ENCODE measurements at regions not wholly inside any gene's neighbourhood (a gene's known extent, or its start where the extent isn't known, plus 50 kb on each side); places are given as distances from the start of the nearest gene placed in this dataset.

DNA sequence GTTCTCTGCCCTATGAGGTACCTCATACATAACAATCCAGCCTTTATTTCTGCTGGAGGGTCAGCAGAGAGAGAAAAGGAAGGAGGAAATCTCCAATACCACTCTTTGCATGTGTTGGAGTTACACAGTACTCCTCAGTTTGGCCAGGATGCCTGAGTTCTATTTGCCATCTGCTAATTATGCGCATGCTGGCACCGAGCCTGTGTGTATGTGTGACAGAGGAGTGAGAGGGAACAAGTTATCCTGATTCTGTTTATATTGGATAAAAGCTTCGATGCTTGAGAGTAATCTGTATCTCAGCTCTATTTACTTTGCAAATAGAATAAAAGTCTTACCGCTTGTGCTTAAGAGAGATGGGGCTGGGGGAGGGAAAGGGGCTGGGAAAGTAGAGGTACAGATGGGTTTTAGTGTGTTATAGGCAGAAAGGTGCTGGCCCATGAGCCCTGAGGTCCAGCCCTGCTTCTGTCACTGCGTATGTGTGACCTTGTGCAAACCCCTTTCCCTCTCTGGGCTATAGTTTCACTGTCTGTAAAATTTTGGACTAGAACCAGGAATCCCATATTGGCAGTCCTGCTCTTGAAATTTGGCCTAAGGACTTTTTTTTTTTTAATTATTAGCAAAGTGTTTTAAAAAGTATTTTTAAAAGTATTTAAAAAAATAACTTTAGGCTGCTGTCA is 54.5 kb upstream of the PLXNA2 start:
- FAIRE-seq = no peak

DNA sequence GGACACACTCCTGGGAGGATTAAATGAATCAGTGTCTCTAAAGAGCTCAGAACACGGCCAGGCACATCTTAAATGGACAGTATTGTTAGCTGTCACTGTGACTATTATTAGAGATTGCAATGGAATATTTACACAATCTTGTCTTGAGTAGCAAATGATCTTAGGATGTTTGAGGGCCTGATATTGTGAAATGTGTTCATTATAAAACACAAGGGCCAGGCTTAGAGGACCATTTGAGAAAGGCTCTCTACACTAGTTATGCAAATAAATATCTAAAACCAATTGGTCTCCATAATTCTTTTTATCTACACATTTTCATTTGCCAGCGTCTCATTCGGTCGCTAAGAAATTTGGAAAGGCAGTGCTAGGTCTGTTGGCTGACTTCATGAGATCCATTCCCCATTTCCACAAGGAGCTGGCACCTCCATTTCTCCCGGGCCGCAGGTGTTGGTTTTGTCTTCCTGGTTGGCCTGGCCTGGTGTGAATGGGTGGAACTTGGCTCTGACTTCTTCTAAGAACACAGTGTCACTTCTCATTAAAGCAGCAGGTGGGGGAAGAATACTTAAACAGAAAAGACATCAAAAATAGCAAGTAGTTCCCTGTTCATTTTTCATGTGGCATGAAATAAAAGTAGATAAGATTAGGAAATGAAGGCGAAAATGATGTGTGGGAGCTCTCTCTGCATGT is 56.0 kb upstream of the PLXNA2 start:
- no peak for FAIRE-seq

DNA sequence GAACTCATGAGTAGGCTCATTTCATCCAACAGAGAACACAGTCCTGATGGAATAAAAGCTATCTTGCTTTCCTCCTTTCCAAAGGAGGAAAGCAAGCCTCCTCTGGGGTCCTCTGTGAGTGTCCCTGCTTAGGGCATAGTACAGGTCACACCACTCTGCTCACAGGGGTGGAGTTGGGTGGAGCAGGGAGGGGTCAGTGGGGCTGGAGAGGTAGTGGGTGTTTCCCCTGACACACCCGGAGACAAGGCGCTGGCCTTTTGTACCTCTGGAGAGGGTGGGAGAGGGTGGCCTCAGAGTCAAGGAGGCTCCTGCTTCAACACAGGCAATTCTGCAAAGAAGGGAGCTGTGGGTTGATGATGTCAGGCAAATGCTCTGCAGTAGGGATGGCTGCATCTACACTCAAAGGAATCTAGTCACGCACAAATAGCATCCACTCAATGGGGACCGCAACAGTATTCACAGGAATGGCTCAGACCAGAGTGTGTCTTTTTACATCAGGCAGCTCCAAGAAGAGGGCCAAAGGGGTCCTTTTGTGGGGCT is 58.6 kb upstream of the PLXNA2 start:
- FAIRE-seq = no peak

DNA sequence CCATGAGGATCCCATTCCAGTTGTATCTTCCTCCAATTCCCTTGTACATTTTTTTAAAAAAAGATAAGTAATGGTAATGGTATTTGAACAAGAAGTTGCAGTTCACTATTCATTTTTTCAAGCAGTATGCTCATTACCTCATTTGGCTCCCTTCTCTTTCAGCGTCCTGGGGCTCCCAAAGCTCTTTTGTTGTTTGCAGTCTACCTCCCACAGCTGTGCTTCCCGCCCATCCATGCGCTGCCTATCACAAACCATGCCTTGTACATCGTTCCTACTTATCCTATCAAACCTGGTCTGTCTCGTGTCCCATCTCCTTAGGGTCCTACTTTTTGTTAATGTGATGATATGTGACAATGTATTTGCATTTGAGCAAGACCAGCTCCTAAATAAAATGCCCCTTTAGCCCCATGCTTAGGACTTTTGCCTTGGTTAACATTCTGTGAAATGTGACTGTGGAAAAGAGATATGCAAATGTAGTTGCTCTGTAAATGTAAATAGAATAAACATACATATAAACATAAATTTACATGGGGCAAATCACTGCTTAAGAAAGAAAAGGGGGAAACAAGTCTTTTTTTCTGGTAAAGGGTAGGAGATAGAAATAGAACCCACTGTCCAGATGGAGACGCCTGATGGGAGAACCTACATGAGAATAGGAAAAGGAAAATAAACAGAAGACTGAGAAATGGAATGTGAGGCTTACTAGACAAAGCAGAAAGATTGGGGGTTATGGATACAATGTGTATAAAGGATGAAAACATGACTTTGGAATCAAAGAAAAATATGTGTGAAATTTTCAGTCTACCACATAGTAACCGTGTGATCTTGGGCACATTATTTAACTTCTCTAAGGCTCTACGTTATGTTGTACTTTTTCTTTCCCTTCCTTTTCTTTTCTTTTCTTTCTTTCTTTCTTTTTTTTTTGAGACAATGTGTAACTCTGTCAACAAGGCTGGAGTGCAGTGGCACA is 59.8 kb upstream of the PLXNA2 start:
- FAIRE-seq = no peak

DNA sequence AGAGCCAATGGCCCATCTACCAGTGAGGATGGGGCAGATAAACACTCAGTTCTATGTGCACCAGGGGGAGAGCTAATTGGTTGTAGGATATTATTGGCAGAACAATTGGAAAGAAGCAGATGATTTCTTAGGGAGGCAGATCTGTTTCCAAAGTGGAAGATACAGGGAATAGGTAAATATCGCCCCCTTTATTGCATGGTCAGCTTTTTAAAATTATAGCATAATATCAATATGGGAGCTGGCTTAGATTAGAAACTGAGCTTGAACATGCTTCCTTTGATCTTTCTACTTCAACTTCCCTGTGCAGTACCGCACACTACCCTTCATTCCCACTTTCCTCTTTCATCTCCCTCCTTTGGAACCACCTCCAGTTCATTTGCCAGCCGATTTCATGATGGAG is 64.0 kb upstream of the PLXNA2 start:
- no peak for FAIRE-seq

DNA sequence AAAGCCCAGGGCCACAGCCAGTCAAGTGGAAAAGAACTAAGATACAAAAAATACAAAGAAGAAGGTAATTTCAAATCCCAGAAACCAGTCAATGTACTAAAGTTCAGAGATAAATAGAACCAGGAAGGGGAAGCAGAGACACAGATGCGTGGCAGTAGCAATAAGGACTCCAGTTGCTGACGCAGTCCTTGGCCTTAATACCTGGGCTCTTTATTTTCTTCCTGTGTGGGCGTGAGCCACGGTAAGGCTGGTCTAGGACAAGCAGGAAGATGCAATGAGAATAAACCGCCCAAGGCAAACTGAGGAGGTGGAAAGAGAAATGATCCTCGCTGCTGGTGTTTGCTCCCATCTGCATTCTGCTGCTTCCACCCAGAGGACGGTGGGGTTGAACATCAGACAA is 65.6 kb upstream of the PLXNA2 start:
- no peak for FAIRE-seq

DNA sequence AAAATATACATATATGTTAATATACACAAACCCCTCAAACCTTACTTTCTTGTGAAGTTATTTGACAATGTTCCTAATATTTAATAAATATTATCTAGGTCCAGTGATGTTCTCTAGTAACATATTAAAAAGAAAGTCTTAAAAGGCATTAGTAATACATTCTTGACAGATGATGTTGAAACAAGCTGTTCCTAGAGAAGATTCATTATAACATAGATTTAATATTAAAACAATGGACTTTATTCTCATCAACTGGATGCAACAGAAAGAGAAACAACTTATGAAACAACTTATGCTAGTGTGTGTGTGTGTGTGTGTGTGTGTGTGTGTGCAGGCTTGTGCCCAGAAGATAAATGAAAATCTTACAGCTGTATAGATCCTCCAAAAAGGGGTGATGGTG is 68.5 kb upstream of the PLXNA2 start:
- FAIRE-seq = no peak

DNA sequence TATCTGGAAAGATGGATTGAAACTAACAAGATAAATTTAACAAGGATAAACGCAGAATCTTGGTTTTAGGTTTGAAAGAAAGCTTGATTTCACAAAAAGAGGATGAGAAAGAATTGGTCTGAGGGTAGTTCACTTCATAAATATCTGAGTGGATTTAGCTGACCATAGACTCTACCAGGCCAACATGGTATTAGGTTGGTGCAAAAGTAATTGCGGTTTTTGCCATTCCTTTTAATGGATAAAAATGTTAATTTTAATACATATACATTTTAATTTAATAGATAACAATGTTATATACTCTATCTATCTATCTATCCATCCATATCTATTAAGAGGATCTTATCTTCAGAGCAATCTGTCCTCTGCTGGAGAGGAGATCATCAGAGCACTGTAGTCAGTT is 70.2 kb upstream of the PLXNA2 start:
- no peak for FAIRE-seq

DNA sequence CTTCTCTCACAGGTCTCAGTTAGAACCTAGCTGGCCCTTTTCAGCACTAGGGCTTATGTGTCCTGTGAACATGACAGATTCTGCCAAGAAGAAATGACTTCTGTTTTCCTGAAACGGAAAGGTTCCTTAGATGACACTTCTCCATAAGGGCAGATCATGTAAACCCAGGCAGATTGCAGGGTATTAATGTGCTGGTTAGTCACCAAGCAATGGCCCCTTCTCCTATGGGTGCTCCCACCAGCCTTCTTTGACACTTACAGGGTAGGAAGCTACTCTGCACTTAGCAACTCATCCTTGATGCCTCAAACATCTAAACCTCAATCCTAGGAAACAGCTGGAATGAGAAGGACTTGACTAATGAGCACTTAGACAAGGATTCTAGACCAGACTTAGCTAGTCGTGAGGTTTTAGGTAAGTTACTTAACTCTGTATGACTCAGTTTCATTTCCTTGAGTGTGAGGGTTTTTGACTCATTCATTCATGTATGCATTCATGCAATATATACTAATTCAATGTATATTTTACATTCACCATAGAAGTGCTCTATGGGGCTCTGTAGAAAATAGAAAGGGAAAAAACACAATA is 74.1 kb upstream of the PLXNA2 start:
- no peak for FAIRE-seq

DNA sequence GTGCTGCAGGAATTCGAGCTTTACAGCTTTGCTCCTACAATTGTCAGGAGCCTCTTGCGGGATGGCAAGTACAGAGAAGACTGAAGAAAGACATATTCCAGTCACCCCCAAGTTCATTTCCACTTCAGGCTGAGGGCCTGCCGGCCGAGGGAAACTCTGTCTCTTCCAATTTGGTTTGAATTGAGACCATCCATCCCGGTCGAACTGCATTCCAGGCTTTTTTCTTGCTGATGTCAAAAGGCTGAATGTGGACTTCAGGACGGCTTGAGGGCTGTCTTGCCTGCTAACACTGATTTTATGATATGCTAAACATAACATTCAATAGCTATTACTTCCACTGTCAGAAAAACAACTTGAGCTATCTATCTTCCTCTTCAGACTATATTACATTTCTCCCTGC is 79.8 kb upstream of the PLXNA2 start:
- FAIRE-seq = no peak

DNA sequence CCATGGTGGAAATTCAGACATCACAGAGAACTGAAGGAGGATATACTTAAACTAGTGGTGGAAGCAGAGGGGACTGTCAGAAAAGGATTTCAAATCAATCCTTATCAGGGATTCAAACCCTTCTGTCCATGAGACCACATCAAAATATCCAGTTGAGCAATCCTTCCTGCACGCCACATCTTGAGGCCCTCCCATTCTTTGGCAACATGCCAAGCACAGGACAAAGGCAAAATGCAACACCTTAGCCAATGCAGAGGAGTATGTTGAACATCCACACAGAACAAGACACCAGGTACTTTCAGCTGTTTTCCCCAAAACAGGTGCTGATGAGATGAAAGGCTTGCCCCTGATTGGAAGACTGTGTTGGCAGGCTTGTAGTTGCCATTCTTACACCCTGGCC is 81.8 kb upstream of the PLXNA2 start:
- no peak for FAIRE-seq

DNA sequence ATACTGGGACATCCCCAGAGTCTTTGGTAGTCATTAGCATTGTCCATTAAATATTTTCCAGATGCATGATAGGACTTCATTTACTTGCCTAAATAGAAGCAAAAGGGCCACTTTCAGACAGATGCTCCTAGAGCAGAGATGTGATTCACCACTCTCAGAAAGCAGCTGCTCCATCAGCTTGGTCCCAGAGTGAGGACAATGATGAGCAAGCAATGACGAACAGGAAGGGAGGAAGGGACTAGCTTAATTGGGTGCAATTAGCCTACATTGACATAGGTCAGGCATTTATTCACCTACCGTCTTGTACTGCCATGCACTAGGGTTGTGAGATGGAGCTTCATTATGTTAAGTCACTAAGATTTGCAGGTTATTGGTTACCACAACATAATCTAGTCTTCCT is 85.1 kb upstream of the PLXNA2 start:
- no peak for FAIRE-seq

DNA sequence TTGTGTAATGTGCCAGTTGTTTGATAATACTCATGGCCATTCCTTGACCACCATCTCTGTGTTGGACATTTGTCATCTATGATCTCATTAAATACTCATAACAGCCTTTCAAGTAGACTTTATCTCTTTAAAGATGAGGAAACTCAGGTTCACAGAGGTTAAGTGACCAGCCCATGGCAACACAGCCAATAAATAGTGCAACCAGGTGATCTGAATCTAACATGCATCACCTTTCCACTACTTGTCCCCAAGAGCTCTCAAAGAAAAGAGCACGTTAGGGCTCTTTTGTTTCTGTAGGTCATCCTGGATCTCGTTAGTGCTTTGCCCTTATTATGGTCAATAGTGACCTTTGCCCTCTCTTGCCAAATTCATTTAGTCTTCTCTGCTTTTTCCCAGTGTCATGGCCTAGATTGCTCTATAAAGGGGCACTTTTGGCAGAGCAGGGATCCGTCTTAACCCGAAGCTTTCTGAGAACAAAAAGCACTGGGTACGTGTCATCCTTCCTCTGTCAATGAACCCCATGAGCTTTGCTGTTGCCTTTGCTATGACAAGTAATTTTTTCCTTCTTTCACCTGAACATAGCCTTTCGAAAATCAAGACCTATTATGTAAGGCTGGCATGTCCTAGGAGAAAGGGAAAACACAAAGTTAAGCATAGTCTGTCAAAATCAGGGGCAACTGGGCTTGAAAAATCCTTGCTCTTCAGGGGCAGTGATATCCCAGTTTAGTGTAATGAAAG is 88.0 kb upstream of the PLXNA2 start:
- FAIRE-seq = no peak

DNA sequence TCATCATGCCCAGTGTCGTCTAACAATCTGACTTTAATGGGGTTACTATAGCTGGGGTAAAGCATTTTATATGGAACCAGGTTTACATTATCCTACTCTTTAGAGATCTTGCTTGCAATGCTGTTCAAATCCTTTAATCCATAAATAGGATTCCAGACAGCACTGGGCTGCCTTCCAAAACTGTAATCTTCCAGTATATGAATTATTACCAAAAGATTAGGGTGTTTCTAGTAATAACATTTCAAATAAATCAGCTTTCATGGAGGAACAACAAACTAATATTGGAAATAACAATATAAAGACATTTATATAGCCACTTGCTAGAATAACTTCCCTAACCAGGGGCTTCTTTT is 88.6 kb upstream of the PLXNA2 start:
- no peak for FAIRE-seq

DNA sequence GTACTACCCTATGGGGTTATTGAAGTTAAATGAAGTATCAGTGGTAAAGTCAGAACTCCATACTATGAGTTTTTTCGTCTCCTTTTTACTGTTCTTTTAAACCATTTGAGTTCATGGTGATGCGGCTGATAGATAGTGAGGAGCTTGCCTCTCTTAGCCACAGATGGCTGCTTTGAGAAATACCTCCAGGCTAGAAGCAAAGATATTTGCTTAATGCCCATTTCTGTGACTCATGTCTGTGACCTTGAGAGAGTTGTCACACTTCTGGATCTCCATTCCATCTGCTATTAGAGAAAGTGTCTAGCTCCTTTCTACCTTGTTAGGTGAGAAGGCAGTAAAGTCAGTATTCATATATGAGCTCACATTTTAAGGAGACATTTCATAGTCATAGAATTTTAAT is 89.5 kb upstream of the PLXNA2 start:
- FAIRE-seq = no peak

DNA sequence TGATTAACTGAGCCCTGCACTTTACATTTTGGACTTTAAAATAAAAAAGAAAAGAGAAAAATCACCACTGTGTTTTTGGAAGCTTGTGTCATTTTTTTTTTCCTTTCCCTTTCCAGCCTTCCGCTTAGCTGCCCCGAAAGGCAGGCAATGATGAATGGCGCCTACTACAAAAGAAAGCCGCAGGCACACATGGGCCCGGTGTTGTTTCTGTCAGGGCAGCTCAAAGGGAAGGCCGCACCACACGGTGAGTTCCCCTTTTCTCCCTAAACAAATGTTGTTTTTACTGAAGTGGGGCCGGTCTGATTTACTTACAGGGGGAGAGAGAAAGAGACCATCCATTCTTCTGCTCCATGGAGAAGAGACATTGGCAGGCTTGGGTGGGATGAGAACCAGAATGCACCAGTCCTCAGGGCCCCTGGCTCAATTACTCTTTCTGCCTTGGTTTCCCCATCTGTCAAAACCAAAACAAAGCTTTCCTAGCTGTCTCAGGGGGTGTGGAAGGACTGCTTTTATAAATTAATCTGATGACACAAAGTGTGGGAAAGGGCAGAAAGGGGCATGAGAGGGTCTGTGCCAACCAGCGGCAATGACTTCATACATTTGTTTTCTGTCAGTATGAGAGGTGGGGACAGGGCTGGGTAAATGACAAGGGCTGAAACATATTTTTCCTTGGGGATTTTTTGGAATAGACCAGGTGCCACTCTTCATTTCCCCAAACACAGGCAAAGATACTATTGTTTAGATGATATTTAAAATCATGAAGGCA is 91.4 kb upstream of the PLXNA2 start:
- no peak for FAIRE-seq

DNA sequence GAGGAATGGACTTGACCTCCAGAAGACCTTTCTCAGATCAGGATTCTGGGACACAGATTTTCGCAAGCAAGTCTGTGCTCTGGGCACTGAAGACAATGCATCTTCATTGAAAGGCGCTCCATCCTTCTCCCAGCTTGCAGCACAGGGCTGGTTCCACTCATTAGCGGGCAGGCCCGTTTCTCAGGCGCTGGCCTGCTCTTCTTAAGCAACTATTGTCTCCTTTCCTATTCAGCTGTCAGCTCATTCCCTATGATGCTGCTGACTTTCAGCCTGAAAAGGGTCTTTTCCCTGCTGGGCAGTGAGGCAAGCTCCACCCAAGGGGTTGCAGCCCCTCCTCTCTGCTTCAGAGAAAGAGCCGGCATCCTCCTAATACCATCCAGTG is 91.9 kb upstream of the PLXNA2 start:
- FAIRE-seq = no peak

DNA sequence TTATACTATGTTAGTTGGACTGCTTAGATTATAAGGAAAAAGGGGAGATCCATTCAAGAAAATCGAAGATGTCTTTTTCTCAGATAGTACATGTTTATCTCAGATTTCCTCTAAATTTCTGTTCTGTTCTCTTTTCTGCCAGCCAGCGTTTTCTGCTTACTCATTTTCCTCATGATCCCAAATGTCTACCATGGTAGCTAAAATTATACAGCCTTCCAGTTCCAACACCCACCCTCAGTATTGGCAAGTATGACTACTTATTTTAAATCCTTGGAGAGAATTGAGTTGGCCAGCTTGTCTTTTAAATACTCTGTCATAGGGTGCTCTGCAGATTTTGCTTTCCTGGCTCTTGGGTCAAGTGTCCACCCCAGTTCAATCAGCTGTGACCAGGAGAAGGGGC is 95.7 kb upstream of the PLXNA2 start:
- no peak for FAIRE-seq

DNA sequence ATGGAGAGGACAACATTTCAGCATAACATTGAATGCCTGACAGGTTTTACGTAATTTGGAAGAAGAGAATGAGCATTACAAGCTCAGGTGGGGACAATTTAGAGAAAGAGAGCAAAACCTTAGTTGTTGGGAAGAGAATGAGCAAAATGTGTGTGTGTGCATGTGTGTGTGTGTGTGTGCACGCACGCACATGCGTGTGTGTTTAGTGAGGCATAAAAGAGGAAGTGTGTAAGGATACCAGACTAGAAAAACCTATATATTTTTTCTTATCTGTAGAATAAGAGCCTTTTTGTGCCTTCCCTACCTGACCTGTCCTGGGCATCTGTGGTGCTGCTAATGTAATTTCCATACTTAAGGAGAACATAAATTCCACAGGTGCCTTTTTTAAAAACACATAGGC is 99.0 kb upstream of the PLXNA2 start:
- FAIRE-seq = no peak

DNA sequence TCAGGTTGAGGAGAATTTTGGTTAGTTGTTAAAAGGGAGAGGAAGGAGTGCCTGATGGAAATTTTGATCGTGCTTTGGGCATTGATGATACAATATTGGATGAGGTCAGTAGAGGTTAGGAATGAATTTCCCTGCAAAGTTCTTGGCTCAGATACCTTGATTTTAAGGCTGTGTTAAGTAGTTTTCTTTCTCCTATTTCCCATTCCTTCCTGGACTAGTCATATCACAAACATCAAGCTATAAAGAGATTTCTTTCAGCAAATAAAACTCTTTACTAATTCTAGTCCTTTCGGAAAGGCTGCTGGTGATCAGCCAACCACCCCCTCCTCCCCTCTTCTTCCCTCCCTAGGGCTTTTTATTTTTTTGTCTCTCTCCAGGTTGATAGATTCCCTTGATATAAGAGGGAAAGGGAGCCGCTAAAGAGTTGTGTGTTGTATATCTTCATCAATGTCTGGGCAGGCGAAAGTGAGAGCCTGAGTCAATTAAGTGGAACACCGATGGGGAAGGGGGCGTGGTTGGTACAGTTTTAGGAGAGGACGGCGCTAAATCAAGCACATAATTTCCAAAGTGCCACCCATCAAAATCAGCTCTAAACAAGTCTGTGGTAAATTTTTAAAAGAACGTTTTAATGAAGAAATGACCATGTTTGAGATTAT is 100.1 kb upstream of the PLXNA2 start:
- FAIRE-seq = no peak

DNA sequence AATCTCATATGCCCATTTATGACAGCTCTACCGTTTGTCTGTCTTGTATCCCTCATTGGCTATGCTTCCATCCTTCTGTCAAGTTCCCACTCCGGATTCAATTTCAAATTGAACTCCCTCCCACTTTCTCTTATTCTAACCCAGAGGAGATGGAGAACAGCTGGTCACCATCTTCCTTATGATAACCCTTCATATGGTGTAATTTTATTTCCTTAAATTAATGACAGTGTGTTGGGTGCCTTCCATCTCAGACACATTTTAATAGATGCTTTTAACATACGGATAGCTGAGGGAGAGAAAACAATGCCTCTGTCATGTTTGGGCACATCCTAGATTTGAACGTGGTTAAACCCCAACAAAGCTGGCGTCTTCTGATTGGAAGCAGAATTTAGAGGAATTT is 103.0 kb upstream of the PLXNA2 start:
- FAIRE-seq = no peak
